ENCODE measurements at regions not wholly inside any gene's neighbourhood (a gene's known extent, or its start where the extent isn't known, plus 50 kb on each side); places are given as distances from the start of the nearest gene placed in this dataset.

DNA sequence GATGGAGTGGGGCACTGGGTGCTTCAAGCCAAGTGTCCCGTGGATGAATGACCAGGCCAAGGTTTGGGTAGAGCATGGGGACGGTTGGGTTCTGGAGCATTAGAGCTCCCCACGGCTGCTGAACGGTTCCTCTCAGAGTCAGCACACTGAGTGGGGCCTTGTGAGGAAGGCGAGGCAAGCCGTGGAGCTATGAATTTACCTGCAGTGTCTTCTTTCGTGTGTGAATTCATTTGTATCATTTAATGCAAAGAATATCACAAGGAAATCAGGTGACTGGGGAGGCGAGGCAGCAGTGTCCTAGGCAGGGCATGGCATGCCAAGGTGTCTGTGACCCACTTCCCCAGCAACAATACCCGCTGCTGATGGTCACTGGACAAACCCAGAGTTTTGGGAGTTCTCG, 343.5 kb upstream of the B3GAT1 start:
- no peak for ATAC-seq (ENCODE audit: low read depth)
- H3K36me3 ChIP-seq (ENCODE audit: low read depth) = no peaks in the 10 kb centered on the region
- DNase-seq (ENCODE audit: low spot score) = no peak
- no peak overlapping the region for H3K4me3 ChIP-seq (ENCODE audit: severe bottlenecking)
- H3K9me3 ChIP-seq (ENCODE audit: severe bottlenecking) = no peaks in the 10 kb centered on the region
- no peak overlapping the region for H3K27ac ChIP-seq (ENCODE audit: poor library complexity, severe bottlenecking)
- TF ChIP-seq, protein P1, sequence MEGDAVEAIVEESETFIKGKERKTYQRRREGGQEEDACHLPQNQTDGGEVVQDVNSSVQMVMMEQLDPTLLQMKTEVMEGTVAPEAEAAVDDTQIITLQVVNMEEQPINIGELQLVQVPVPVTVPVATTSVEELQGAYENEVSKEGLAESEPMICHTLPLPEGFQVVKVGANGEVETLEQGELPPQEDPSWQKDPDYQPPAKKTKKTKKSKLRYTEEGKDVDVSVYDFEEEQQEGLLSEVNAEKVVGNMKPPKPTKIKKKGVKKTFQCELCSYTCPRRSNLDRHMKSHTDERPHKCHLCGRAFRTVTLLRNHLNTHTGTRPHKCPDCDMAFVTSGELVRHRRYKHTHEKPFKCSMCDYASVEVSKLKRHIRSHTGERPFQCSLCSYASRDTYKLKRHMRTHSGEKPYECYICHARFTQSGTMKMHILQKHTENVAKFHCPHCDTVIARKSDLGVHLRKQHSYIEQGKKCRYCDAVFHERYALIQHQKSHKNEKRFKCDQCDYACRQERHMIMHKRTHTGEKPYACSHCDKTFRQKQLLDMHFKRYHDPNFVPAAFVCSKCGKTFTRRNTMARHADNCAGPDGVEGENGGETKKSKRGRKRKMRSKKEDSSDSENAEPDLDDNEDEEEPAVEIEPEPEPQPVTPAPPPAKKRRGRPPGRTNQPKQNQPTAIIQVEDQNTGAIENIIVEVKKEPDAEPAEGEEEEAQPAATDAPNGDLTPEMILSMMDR (IDR thresholded peaks at IDR 0.05; ENCODE audit: poor library complexity, severe bottlenecking) = no peak
- no peaks in the 10 kb centered on the region for H3K4me1 ChIP-seq (ENCODE audit: insufficient read depth, poor library complexity, severe bottlenecking)
- H3K27me3 ChIP-seq (ENCODE audit: insufficient read depth, poor library complexity, severe bottlenecking) = no peaks in the 10 kb centered on the region

GRCh38 chr11:134754521-134755198, 342.6 kb upstream of the B3GAT1 start:
- TF ChIP-seq, protein P1 (IDR thresholded peaks at IDR 0.05; ENCODE audit: poor library complexity, severe bottlenecking) = no peak
- no peaks in the 10 kb centered on the region for H3K9me3 ChIP-seq (ENCODE audit: severe bottlenecking)
- H3K27ac ChIP-seq (ENCODE audit: poor library complexity, severe bottlenecking) = no peak overlapping the region
- H3K27me3 ChIP-seq (ENCODE audit: insufficient read depth, poor library complexity, severe bottlenecking) = no peaks in the 10 kb centered on the region
- no peak overlapping the region for H3K4me3 ChIP-seq (ENCODE audit: severe bottlenecking)
- no peaks in the 10 kb centered on the region for H3K36me3 ChIP-seq (ENCODE audit: low read depth)
- no peaks in the 10 kb centered on the region for H3K4me1 ChIP-seq (ENCODE audit: insufficient read depth, poor library complexity, severe bottlenecking)
- no peak for DNase-seq (ENCODE audit: low spot score)
- no peak for ATAC-seq (ENCODE audit: low read depth)

GRCh38 chr11:134753771-134754520, 341.9 kb upstream of the B3GAT1 start:
- Histone ChIP-seq H3K36me3 (ENCODE audit: low read depth) (no peaks in the 10 kb centered on the region), H3K4me1 (ENCODE audit: insufficient read depth, poor library complexity, severe bottlenecking) (no peaks in the 10 kb centered on the region), H3K27me3 (ENCODE audit: insufficient read depth, poor library complexity, severe bottlenecking) (no peaks in the 10 kb centered on the region), H3K9me3 (ENCODE audit: severe bottlenecking) (no peaks in the 10 kb centered on the region), H3K27ac (ENCODE audit: poor library complexity, severe bottlenecking) (no peak overlapping the region), H3K4me3 (ENCODE audit: severe bottlenecking) (no peak overlapping the region)
- no peak for ATAC-seq (ENCODE audit: low read depth)
- DNase-seq (ENCODE audit: low spot score) = no peak
- TF ChIP-seq, protein P1 (IDR thresholded peaks at IDR 0.05; ENCODE audit: poor library complexity, severe bottlenecking) = no peak

DNA sequence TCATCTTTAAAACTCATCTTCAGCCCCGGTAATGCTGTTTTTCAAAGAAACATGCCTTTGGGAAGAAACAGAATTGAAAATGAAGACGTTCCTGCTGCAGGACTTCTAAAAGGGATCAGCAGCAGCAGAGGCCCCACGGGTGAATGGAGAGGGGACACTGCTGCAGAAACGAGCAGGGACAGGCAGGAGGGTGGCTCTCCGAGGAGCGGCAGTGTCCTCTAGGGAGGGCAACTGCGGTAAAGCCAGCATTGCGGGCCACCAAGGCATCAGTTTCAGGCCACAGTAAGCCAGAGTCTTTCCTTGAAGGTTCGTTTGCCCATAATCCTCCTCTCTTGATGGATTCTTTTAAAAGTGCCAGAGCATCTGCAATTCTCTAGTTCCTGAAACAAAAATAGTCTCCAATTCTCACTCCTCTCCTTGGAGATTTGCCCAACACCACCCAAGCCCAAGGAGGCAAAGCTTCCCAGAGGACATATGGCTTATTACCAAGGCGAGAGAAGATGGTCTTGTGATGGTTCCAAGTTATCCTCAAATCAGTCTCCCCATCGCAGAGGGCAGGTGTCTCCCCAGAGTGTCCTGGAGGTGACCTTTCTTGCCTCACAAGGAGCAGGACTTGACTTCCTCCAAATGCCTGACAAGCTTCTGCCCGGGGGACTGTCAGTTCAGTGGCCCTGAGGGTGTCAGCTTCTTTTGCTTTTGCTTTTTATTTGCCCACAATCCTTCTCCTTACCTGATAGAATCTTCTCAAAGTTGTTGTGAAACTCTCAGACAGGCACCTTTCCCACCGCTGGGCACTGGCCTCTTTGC, 341.1 kb upstream of the B3GAT1 start:
- H3K27ac ChIP-seq (ENCODE audit: poor library complexity, severe bottlenecking) = no peak overlapping the region
- no peak overlapping the region for H3K4me3 ChIP-seq (ENCODE audit: severe bottlenecking)
- TF ChIP-seq, protein P1 (IDR thresholded peaks at IDR 0.05; ENCODE audit: poor library complexity, severe bottlenecking) = no peak
- no peaks in the 10 kb centered on the region for H3K36me3 ChIP-seq (ENCODE audit: low read depth)
- H3K27me3 ChIP-seq (ENCODE audit: insufficient read depth, poor library complexity, severe bottlenecking) = no peaks in the 10 kb centered on the region
- ATAC-seq (ENCODE audit: low read depth) (no peak), DNase-seq (ENCODE audit: low spot score) (no peak)
- H3K4me1 ChIP-seq (ENCODE audit: insufficient read depth, poor library complexity, severe bottlenecking) = no peaks in the 10 kb centered on the region
- H3K9me3 ChIP-seq (ENCODE audit: severe bottlenecking) = no peaks in the 10 kb centered on the region
